IMR-90 (cell line): ENCODE measurements at regions not wholly inside any gene's neighbourhood (a gene's known extent, or its start where the extent isn't known, plus 50 kb on each side); places are given as distances from the start of the nearest gene placed in this dataset.

ENCODE experiments used
- ATAC-seq: fragments of 200-7000 bp; cut with Tn5 transposase; 2 replicates; pipeline ENCODE4 v1.9.1; 2020; ENCODE audit warnings: low read depth, mild to moderate bottlenecking, moderate library complexity
- BruUV-seq: library from RNA; stranded (reverse); fragments of 400-500 nt; replicated peaks from 2 replicates; lab custom pipeline; 2021; lab: Mats Ljungman, UMichigan
- CTCF ChIA-PET: fragments of 300-600 bp; formaldehyde crosslinking; extraction: SDS; loops from one replicate; lab custom pipeline; 2021; ENCODE audit warnings: antibody characterized with exemption; lab: Yijun Ruan, JAX
- POLR2A ChIA-PET: fragments of 300-600 bp; sonication (Branson Sonifier 250); formaldehyde crosslinking; loops from one replicate; lab custom pipeline; 2022; ENCODE audit warnings: antibody characterized with exemption; ENCODE audit not compliant: unreplicated experiment; lab: Charles Lee
- DNase-seq: peaks from one replicate; pipeline ENCODE4 v3.0.0; 2013
- H2AFZ ChIP-seq: replicated peaks from 2 replicates; pipeline ENCODE3; 2013; ENCODE audit warnings: low read length, mild to moderate bottlenecking; ENCODE audit not compliant: poor library complexity
- H2AK5ac ChIP-seq: 2 replicates; pipeline ENCODE4 v1.6.1; 2013; ENCODE audit warnings: low read depth, low read length, inconsistent platforms
- H2AK9ac ChIP-seq: replicated peaks from 2 replicates; pipeline ENCODE3; 2013; ENCODE audit warnings: mild to moderate bottlenecking, low read depth, low read length, moderate library complexity; ENCODE audit not compliant: poor library complexity
- H2BK120ac ChIP-seq: 2 replicates; pipeline ENCODE4 v1.6.1; 2013; ENCODE audit warnings: low read depth, low read length, inconsistent platforms
- H2BK15ac ChIP-seq: 3 replicates; pipeline ENCODE4 v1.6.1; 2013; ENCODE audit warnings: low read depth, low read length, inconsistent platforms
- H2BK20ac ChIP-seq: 2 replicates; pipeline ENCODE4 v1.6.1; 2013; ENCODE audit warnings: low read depth, mild to moderate bottlenecking, inconsistent platforms, low read length, moderate library complexity
- H2BK5ac ChIP-seq: 2 replicates; pipeline ENCODE4 v1.6.1; 2013; ENCODE audit warnings: mild to moderate bottlenecking, low read depth, low read length, inconsistent platforms; ENCODE audit not compliant: poor library complexity, severe bottlenecking
- H3K14ac ChIP-seq: replicated peaks from 2 replicates; pipeline ENCODE4 v1.6.1; 2013; ENCODE audit warnings: low read depth, low read length, inconsistent platforms
- H3K18ac ChIP-seq: 2 replicates; pipeline ENCODE4 v1.6.1; 2013; ENCODE audit warnings: low read depth, low read length, control low read depth
- H3K23ac ChIP-seq: 2 replicates; pipeline ENCODE4 v1.6.1; 2013; ENCODE audit warnings: low read depth, low read length, inconsistent platforms
- H3K27ac ChIP-seq: 2 replicates; pipeline ENCODE4 v1.5.1; 2013; ENCODE audit warnings: mild to moderate bottlenecking, control low read depth, low read length; ENCODE audit not compliant: insufficient read depth
- H3K27me3 ChIP-seq: 2 replicates; pipeline ENCODE4 v1.6.1; 2013; ENCODE audit warnings: low read length; ENCODE audit not compliant: control insufficient read depth, insufficient read depth
- H3K36me3 ChIP-seq: 2 replicates; pipeline ENCODE4 v1.6.1; 2013; ENCODE audit warnings: low read length, mixed read lengths; ENCODE audit not compliant: control insufficient read depth, insufficient read depth
- H3K4ac ChIP-seq: 2 replicates; pipeline ENCODE4 v1.6.1; 2013; ENCODE audit warnings: low read depth, low read length, inconsistent platforms
- H3K4me1 ChIP-seq: 2 replicates; pipeline ENCODE4 v1.6.1; 2013; ENCODE audit warnings: low read length, mixed read lengths; ENCODE audit not compliant: control insufficient read depth, insufficient read depth
- H3K4me2 ChIP-seq: 2 replicates; pipeline ENCODE4 v1.6.1; 2013; ENCODE audit warnings: low read depth, mild to moderate bottlenecking, control low read depth, low read length, moderate library complexity
- H3K4me3 ChIP-seq: 2 replicates; pipeline ENCODE4 v1.5.1; 2013; ENCODE audit warnings: low read depth, mild to moderate bottlenecking, control low read depth, low read length, moderate library complexity; ENCODE audit not compliant: insufficient read depth
- H3K56ac ChIP-seq: 2 replicates; pipeline ENCODE4 v1.6.1; 2013; ENCODE audit warnings: low read length, inconsistent platforms; ENCODE audit not compliant: insufficient read depth; ENCODE audit errors: extremely low read depth
- H3K79me1 ChIP-seq, 2 experiments: 2 replicates each; pipeline ENCODE4 v1.6.1; 2013; ENCODE audit warnings: low read length in 2 of 2, inconsistent platforms in 1 of 2, low read depth in 1 of 2
- H3K9ac ChIP-seq: 2 replicates; pipeline ENCODE4 v1.6.1; 2013; ENCODE audit warnings: low read depth, low read length, control low read depth
- H3K9me1 ChIP-seq: 2 replicates; pipeline ENCODE4 v1.6.1; 2013; ENCODE audit warnings: low read length, inconsistent platforms; ENCODE audit not compliant: insufficient read depth
- H3K9me3 ChIP-seq: 2 replicates; pipeline ENCODE4 v1.6.1; 2013; ENCODE audit warnings: low read length; ENCODE audit not compliant: control insufficient read depth, insufficient read depth
- H4K20me1 ChIP-seq: 2 replicates; pipeline ENCODE4 v1.6.1; 2013; ENCODE audit warnings: low read length, inconsistent platforms; ENCODE audit not compliant: insufficient read depth
- H4K5ac ChIP-seq: 2 replicates; pipeline ENCODE4 v1.6.1; 2013; ENCODE audit warnings: mild to moderate bottlenecking, low read depth, low read length, control low read depth
- H4K8ac ChIP-seq, 2 experiments: 2 replicates each; pipeline ENCODE4 v1.6.1; 2013; ENCODE audit warnings: low read depth in 2 of 2, low read length in 2 of 2, control low read depth in 1 of 2, inconsistent platforms in 1 of 2
- H4K91ac ChIP-seq: 2 replicates; pipeline ENCODE4 v1.6.1; 2013; ENCODE audit warnings: low read depth, low read length, inconsistent platforms; ENCODE audit not compliant: insufficient read depth
- BHLHE40 ChIP-seq: fragments of 150-350 bp; IDR thresholded peaks from 2 replicates; pipeline ENCODE4 v1.6.1; 2016; ENCODE audit warnings: mild to moderate bottlenecking, low read depth, low read length
- CHD1 ChIP-seq: IDR thresholded peaks from 2 replicates; pipeline ENCODE4 v1.6.1; 2012; ENCODE audit warnings: low read depth, low read length, improper control_type of control experiment
- CTCF ChIP-seq: conservative IDR thresholded peaks from 2 replicates; pipeline ENCODE4 v1.5.1; 2012; ENCODE audit warnings: mild to moderate bottlenecking, low read depth, low read length, improper control_type of control experiment
- ELK1 ChIP-seq: fragments of 150-350 bp; IDR thresholded peaks from 2 replicates; pipeline ENCODE4 v1.6.1; 2016; ENCODE audit warnings: low read depth, mild to moderate bottlenecking, low read length, moderate library complexity, borderline replicate concordance
- MAFK ChIP-seq: IDR thresholded peaks from 2 replicates; pipeline ENCODE4 v1.6.1; 2012; ENCODE audit warnings: low read depth, low read length, improper control_type of control experiment
- MAZ ChIP-seq: IDR thresholded peaks from 2 replicates; pipeline ENCODE4 v1.6.1; 2012; ENCODE audit warnings: low read depth, mild to moderate bottlenecking, low read length, improper control_type of control experiment, moderate library complexity, borderline replicate concordance
- NFE2L2 ChIP-seq: fragments of 150-350 bp; IDR thresholded peaks from 2 replicates; pipeline ENCODE4 v1.6.1; 2016; ENCODE audit warnings: low read depth, mild to moderate bottlenecking, low read length
- POLR2A ChIP-seq: IDR thresholded peaks from 2 replicates; pipeline ENCODE4 v1.6.1; 2012; ENCODE audit warnings: mild to moderate bottlenecking, low read depth, low read length
- RAD21 ChIP-seq: IDR thresholded peaks from 2 replicates; pipeline ENCODE4 v1.6.1; 2012; ENCODE audit warnings: low read length, improper control_type of control experiment
- RCOR1 ChIP-seq: IDR thresholded peaks from 2 replicates; pipeline ENCODE4 v1.6.1; 2012; ENCODE audit warnings: mild to moderate bottlenecking, low read length, improper control_type of control experiment; ENCODE audit not compliant: insufficient replicate concordance
- RFX5 ChIP-seq: IDR thresholded peaks from 2 replicates; pipeline ENCODE4 v1.8.0; 2012; ENCODE audit warnings: low read depth, mild to moderate bottlenecking, low read length, moderate library complexity
- SMC3 ChIP-seq: fragments of 150-350 bp; IDR thresholded peaks from 2 replicates; pipeline ENCODE4 v1.6.1; 2016; ENCODE audit warnings: low read depth, mild to moderate bottlenecking, antibody characterized with exemption, low read length, moderate library complexity
- USF2 ChIP-seq: fragments of 150-350 bp; IDR thresholded peaks from 2 replicates; pipeline ENCODE4 v1.6.1; 2017; ENCODE audit warnings: mild to moderate bottlenecking, antibody characterized with exemption, low read length, low read depth
- WGBS, 2 experiments: methylation state at CpG; one replicate each; pipeline versions ENCODE4 v1.1.5 to v1.1.7; 2013; ENCODE audit warnings: missing lambda C conversion rate in 2 of 2; ENCODE audit not compliant: insufficient read length in 1 of 2; ENCODE audit errors: extremely low coverage in 2 of 2; 5-methylcytosine and 5-hydroxymethylcytosine counted together
- dilution Hi-C: fragments of 300-500 bp; cut with HindIII; formaldehyde crosslinking; loops from one replicate; pipeline ENCODE4 v1.14.3; 2018; ENCODE audit warnings: low sequenced_read_pairs; ENCODE audit not compliant: unreplicated experiment
- in situ Hi-C: fragments of 300-500 bp; cut with MboI; formaldehyde crosslinking; loops from 3 replicates; pipeline ENCODE4 v1.14.3; 2019; ENCODE audit warnings: low sequenced_read_pairs, inconsistent platforms, mixed read lengths
- intact Hi-C: fragments of 100-400 bp; cut with micrococcal nuclease; formaldehyde crosslinking; loops from 2 replicates; pipeline ENCODE4 v1.10.0; 2022

- WGBS, 2 experiments, result no CpG with 5 or more reads among the region's 16 CpGs
- CTCF ChIA-PET, result no interaction called here
Measured at GRCh38 chr6:167578371-167578901, 248.3 kb upstream of the AFDN start.

More at GRCh38 chr6:167578371-167578901, 248.3 kb upstream of the AFDN start:
- H3K4me2 ChIP-seq, result no peak overlapping the region
- no peak overlapping the region for H3K4ac ChIP-seq
- H2AK5ac ChIP-seq, result no peak overlapping the region
- no peak overlapping the region for H2BK15ac ChIP-seq
- no peak overlapping the region for H2AFZ ChIP-seq
- H3K27me3 ChIP-seq, result no peaks in the 10 kb centered on the region
- dilution Hi-C loops (no loop called here), intact Hi-C loops (no loop called here), in situ Hi-C loops (no loop called here)
- ATAC-seq (no peak), DNase-seq (no peak)
- BruUV-seq, result no TSS peak
- H2BK120ac ChIP-seq, result no peak overlapping the region
- no peak overlapping the region for H4K91ac ChIP-seq
- H4K5ac ChIP-seq, result no peak overlapping the region
- H2BK20ac ChIP-seq, result no peak overlapping the region
- H3K36me3 ChIP-seq, result no peaks in the 10 kb centered on the region
- no peaks in the 10 kb centered on the region for H3K79me1 ChIP-seq
- no peak overlapping the region for H3K4me3 ChIP-seq
- no peak overlapping the region for H3K23ac ChIP-seq
- no peak overlapping the region for H3K14ac ChIP-seq
- H2AK9ac ChIP-seq, result no peak overlapping the region
- TF ChIP-seq POLR2A, result no peak
- no peak for TF ChIP-seq CTCF
- TF ChIP-seq MAZ, result no peak
- TF ChIP-seq ELK1, result no peak
- no peak for TF ChIP-seq RCOR1
- TF ChIP-seq MAFK, result no peak
- TF ChIP-seq USF2, result no peak
- TF ChIP-seq RFX5, result no peak
- TF ChIP-seq SMC3, result no peak
- no peak for TF ChIP-seq NFE2L2
- no peak for TF ChIP-seq CHD1
- no peak for TF ChIP-seq RAD21
- no peak for TF ChIP-seq BHLHE40
- H3K9me1 ChIP-seq, result no peaks in the 10 kb centered on the region
- no peak overlapping the region for H2BK5ac ChIP-seq
- H3K4me1 ChIP-seq, result no peaks in the 10 kb centered on the region
- no peak overlapping the region for H3K56ac ChIP-seq
- H3K9me3 ChIP-seq, result peaks cover 51% of the 10 kb centered on the region
- POLR2A ChIA-PET, result no interaction called here
- no peak overlapping the region for H4K8ac ChIP-seq
- H3K18ac ChIP-seq, result no peak overlapping the region
- H3K9ac ChIP-seq, result no peak overlapping the region
- H4K20me1 ChIP-seq, result no peaks in the 10 kb centered on the region
- H3K27ac ChIP-seq, result no peak overlapping the region
